Mesenchymal stem cell (in vitro differentiated cells and primary cell): ENCODE measurements at regions not wholly inside any gene's neighbourhood (a gene's known extent, or its start where the extent isn't known, plus 50 kb on each side); places are given as distances from the start of the nearest gene placed in this dataset.

Source experiments
- DNase-seq: peaks from one replicate; pipeline ENCODE4 v3.0.0-alpha.2; 2013
- H2AFZ ChIP-seq: one replicate; pipeline ENCODE4 v1.6.1; 2013; ENCODE audit warnings: low read depth, mild to moderate bottlenecking, control low read depth, inconsistent platforms, low read length, moderate library complexity
- H2AK5ac ChIP-seq: 2 replicates; pipeline ENCODE4 v1.6.1; 2013; ENCODE audit warnings: low read length, moderate library complexity, mild to moderate bottlenecking, inconsistent platforms; ENCODE audit not compliant: severe bottlenecking
- H2BK120ac ChIP-seq: one replicate; pipeline ENCODE4 v1.6.1; 2013; ENCODE audit warnings: low read depth, mild to moderate bottlenecking, inconsistent platforms, low read length, moderate library complexity
- H2BK12ac ChIP-seq, 2 experiments: one replicate each; pipeline ENCODE4 v1.6.1; 2013; ENCODE audit warnings: inconsistent platforms in 2 of 2, low read length in 2 of 2, mild to moderate bottlenecking in 2 of 2, moderate library complexity in 2 of 2, control low read depth in 1 of 2
- H2BK15ac ChIP-seq: one replicate; pipeline ENCODE4 v1.6.1; 2013; ENCODE audit warnings: mild to moderate bottlenecking, low read depth, inconsistent platforms; ENCODE audit not compliant: poor library complexity, severe bottlenecking
- H2BK5ac ChIP-seq: 2 replicates; pipeline ENCODE4 v1.6.1; 2013; ENCODE audit warnings: low read depth, mild to moderate bottlenecking, low read length, control low read depth, inconsistent platforms; ENCODE audit not compliant: poor library complexity, severe bottlenecking
- H3K14ac ChIP-seq, 2 experiments: one replicate each; pipeline ENCODE4 v1.6.1; 2013; ENCODE audit warnings: inconsistent platforms in 2 of 2, low read length in 2 of 2, control low read depth in 1 of 2, mild to moderate bottlenecking in 1 of 2, moderate library complexity in 1 of 2
- H3K18ac ChIP-seq, 2 experiments: one replicate each; pipeline ENCODE4 v1.6.1; 2013; ENCODE audit warnings: inconsistent platforms in 2 of 2, low read length in 2 of 2, control low read depth in 1 of 2, low read depth in 1 of 2, mild to moderate bottlenecking in 1 of 2
- H3K23ac ChIP-seq, 2 experiments: one replicate each; pipeline ENCODE4 v1.6.1; 2013; ENCODE audit warnings: inconsistent platforms in 2 of 2, low read length in 2 of 2, mild to moderate bottlenecking in 2 of 2, moderate library complexity in 2 of 2, control low read depth in 1 of 2
- H3K27ac ChIP-seq: 2 replicates; pipeline ENCODE4 v1.5.1; 2013; ENCODE audit warnings: mild to moderate bottlenecking, moderate library complexity, low read length, control low read depth, inconsistent platforms; ENCODE audit not compliant: poor library complexity, severe bottlenecking
- H3K27me3 ChIP-seq, 2 experiments: 2 replicates each; pipeline versions ENCODE4 v1.6.1 to v1.7.0; 2013; ENCODE audit warnings: low read length in 2 of 2, mild to moderate bottlenecking in 2 of 2, moderate library complexity in 2 of 2, control low read depth in 1 of 2, inconsistent platforms in 1 of 2; ENCODE audit not compliant: control insufficient read depth in 1 of 2, insufficient read depth in 1 of 2
- H3K36me3 ChIP-seq, 2 experiments: 2 replicates each; pipeline versions ENCODE4 v1.6.1 to v1.7.0; 2013; ENCODE audit warnings: low read length in 2 of 2, control low read depth in 1 of 2, inconsistent platforms in 1 of 2, low read depth in 1 of 2, mild to moderate bottlenecking in 1 of 2; ENCODE audit not compliant: insufficient read depth in 2 of 2, control insufficient read depth in 1 of 2
- H3K4ac ChIP-seq, 2 experiments: one replicate each; pipeline ENCODE4 v1.6.1; 2013; ENCODE audit warnings: inconsistent platforms in 2 of 2, low read length in 2 of 2, mild to moderate bottlenecking in 2 of 2, moderate library complexity in 2 of 2, control low read depth in 1 of 2, low read depth in 1 of 2
- H3K4me1 ChIP-seq: 2 replicates; pipeline ENCODE4 v1.6.1; 2013; ENCODE audit warnings: low read depth, low read length, control low read depth; ENCODE audit not compliant: control insufficient read depth, insufficient read depth
- H3K4me2 ChIP-seq: 2 replicates; pipeline ENCODE4 v1.6.1; 2013; ENCODE audit warnings: low read length, mild to moderate bottlenecking, inconsistent platforms; ENCODE audit not compliant: poor library complexity, severe bottlenecking
- H3K4me3 ChIP-seq, 2 experiments: 2 replicates each; pipeline versions ENCODE4 v1.5.1 to v1.7.0; 2013; ENCODE audit warnings: low read length in 2 of 2, mild to moderate bottlenecking in 2 of 2, control low read depth in 1 of 2, low read depth in 1 of 2; ENCODE audit not compliant: insufficient read depth in 1 of 2
- H3K79me1 ChIP-seq: replicated peaks from 2 replicates; pipeline ENCODE4 v1.6.1; 2013; ENCODE audit warnings: mild to moderate bottlenecking, control low read depth, low read length, inconsistent platforms; ENCODE audit not compliant: poor library complexity, severe bottlenecking
- H3K9ac ChIP-seq: 2 replicates; pipeline ENCODE4 v1.7.0; 2013; ENCODE audit warnings: mild to moderate bottlenecking, low read length, moderate library complexity
- H3K9me3 ChIP-seq: 2 replicates; pipeline ENCODE4 v1.7.0; 2013; ENCODE audit warnings: mild to moderate bottlenecking, low read length; ENCODE audit not compliant: control insufficient read depth
- H4K8ac ChIP-seq: one replicate; pipeline ENCODE4 v1.6.1; 2013; ENCODE audit warnings: inconsistent platforms, mild to moderate bottlenecking, low read length, moderate library complexity
- H4K91ac ChIP-seq: one replicate; pipeline ENCODE4 v1.6.1; 2013; ENCODE audit warnings: mild to moderate bottlenecking, low read length, inconsistent platforms
- WGBS: methylation state at CpG from one replicate; pipeline ENCODE4 v1.1.7; 2013; ENCODE audit warnings: mixed read lengths; 5-methylcytosine and 5-hydroxymethylcytosine counted together

- no peaks in the 10 kb centered on the region for H3K79me1 ChIP-seq
- H3K4me1 ChIP-seq: peaks cover 4% of the 10 kb centered on the region
- H2BK15ac ChIP-seq: no peak overlapping the region
- no peak overlapping the region for H3K4me2 ChIP-seq
- no peak overlapping the region for H3K23ac ChIP-seq
- H2AK5ac ChIP-seq: no peak overlapping the region
- no peak overlapping the region for H3K4me3 ChIP-seq
- H3K27me3 ChIP-seq: peaks cover 7 to 11% of the 10 kb centered on the region in 2 experiments
- H3K27ac ChIP-seq: no peak overlapping the region
- H2BK5ac ChIP-seq: no peak overlapping the region
- no peak overlapping the region for H2AFZ ChIP-seq
- no peak overlapping the region for H3K18ac ChIP-seq
- H3K4ac ChIP-seq: no peak overlapping the region
- no peak overlapping the region for H3K9ac ChIP-seq
- H3K36me3 ChIP-seq: no peaks in the 10 kb centered on the region
- no peak overlapping the region for H4K91ac ChIP-seq
- no peak overlapping the region for H2BK12ac ChIP-seq
- no peak overlapping the region for H3K14ac ChIP-seq
- H3K9me3 ChIP-seq: no peaks in the 10 kb centered on the region
- no peak for DNase-seq
- no peak overlapping the region for H2BK120ac ChIP-seq
- H4K8ac ChIP-seq: no peak overlapping the region
These were observed 230.1 kb upstream of the PRICKLE2 start for GRCh38 chr3:64455351-64455750.

GRCh38 chr3:64454768-64455167 is 229.5 kb upstream of the PRICKLE2 start:
- Histone ChIP-seq H3K4me1 (peaks cover 4% of the 10 kb centered on the region), H3K9ac (no peak overlapping the region), H3K4me2 (no peak overlapping the region), H3K79me1 (no peaks in the 10 kb centered on the region), H3K4ac (no peak overlapping the region), H3K36me3 (no peaks in the 10 kb centered on the region), H3K27ac (no peak overlapping the region), H3K9me3 (no peaks in the 10 kb centered on the region), H3K14ac (no peak overlapping the region), H3K27me3 (peaks cover 7 to 11% of the 10 kb centered on the region in 2 experiments), H2BK120ac (no peak overlapping the region), H2AFZ (no peak overlapping the region), H4K91ac (no peak overlapping the region), H2BK15ac (no peak overlapping the region), H2AK5ac (no peak overlapping the region), H3K4me3 (no peak overlapping the region), H2BK5ac (no peak overlapping the region), H2BK12ac (no peak overlapping the region), H3K23ac (no peak overlapping the region), H4K8ac (no peak overlapping the region), H3K18ac (no peak overlapping the region)
- no peak for DNase-seq
- WGBS: 89% methylated on average over 5 of the region's 5 CpGs

GRCh38 chr3:64454179-64454578 is 228.9 kb upstream of the PRICKLE2 start:
- no peak overlapping the region for H3K4me3 ChIP-seq
- peak; percentile 56 for DNase-seq
- no peak overlapping the region for H3K23ac ChIP-seq
- 31% methylated on average over 2 of the region's 3 CpGs for WGBS
- H4K91ac ChIP-seq: no peak overlapping the region
- H2AFZ ChIP-seq: peak overlapping the region; percentile 65
- no peaks in the 10 kb centered on the region for H3K79me1 ChIP-seq
- no peak overlapping the region for H3K4me2 ChIP-seq
- no peak overlapping the region for H3K4ac ChIP-seq
- no peak overlapping the region for H3K18ac ChIP-seq
- no peak overlapping the region for H4K8ac ChIP-seq
- H2BK120ac ChIP-seq: no peak overlapping the region
- no peak overlapping the region for H3K9ac ChIP-seq
- no peak overlapping the region for H2BK12ac ChIP-seq
- no peaks in the 10 kb centered on the region for H3K36me3 ChIP-seq
- H3K27ac ChIP-seq: no peak overlapping the region
- H3K27me3 ChIP-seq: peaks cover 7 to 11% of the 10 kb centered on the region in 2 experiments
- no peak overlapping the region for H3K14ac ChIP-seq
- H3K4me1 ChIP-seq: peaks cover 4% of the 10 kb centered on the region
- no peak overlapping the region for H2BK15ac ChIP-seq
- no peak overlapping the region for H2BK5ac ChIP-seq
- H3K9me3 ChIP-seq: no peaks in the 10 kb centered on the region
- H2AK5ac ChIP-seq: no peak overlapping the region

- 93% methylated on average over 6 of the region's 6 CpGs for WGBS
- no peak for DNase-seq
- H3K4me3 ChIP-seq: no peak overlapping the region
- no peaks in the 10 kb centered on the region for H3K79me1 ChIP-seq
- no peak overlapping the region for H2BK5ac ChIP-seq
- H2AK5ac ChIP-seq: no peak overlapping the region
- H2BK12ac ChIP-seq: no peak overlapping the region
- no peak overlapping the region for H4K91ac ChIP-seq
- no peak overlapping the region for H3K23ac ChIP-seq
- H2BK120ac ChIP-seq: no peak overlapping the region
- H3K4me2 ChIP-seq: no peak overlapping the region
- peaks cover 11 to 17% of the 10 kb centered on the region in 2 experiments for H3K27me3 ChIP-seq
- no peaks in the 10 kb centered on the region for H3K36me3 ChIP-seq
- H3K18ac ChIP-seq: no peak overlapping the region
- no peak overlapping the region for H2BK15ac ChIP-seq
- H2AFZ ChIP-seq: no peak overlapping the region
- no peaks in the 10 kb centered on the region for H3K9me3 ChIP-seq
- no peak overlapping the region for H3K27ac ChIP-seq
- peaks cover 2% of the 10 kb centered on the region for H3K4me1 ChIP-seq
- no peak overlapping the region for H4K8ac ChIP-seq
- no peak overlapping the region for H3K4ac ChIP-seq
- H3K9ac ChIP-seq: no peak overlapping the region
- H3K14ac ChIP-seq: peak overlapping the region in 1 of 2 experiments; percentile 11
These were observed 226.2 kb upstream of the PRICKLE2 start for GRCh38 chr3:64451283-64452012.
